Ovary (tissue), 7 donors: ENCODE measurements at regions not wholly inside any gene's neighbourhood (a gene's known extent, or its start where the extent isn't known, plus 50 kb on each side); places are given as distances from the start of the nearest gene placed in this dataset.

Source experiments
- DNase-seq, 5 donors: peaks; one replicate each; pipeline ENCODE4 v3.0.0-alpha.2; 2019 to 2020
- H3K27ac ChIP-seq, 2 donors: fragments of 200-600 bp; one replicate each; pipeline versions ENCODE4 v1.5.1 to v1.8.0; 2019 to 2022
- H3K27me3 ChIP-seq: fragments of 200-600 bp; one replicate; pipeline ENCODE4 v1.8.0; 2022
- H3K36me3 ChIP-seq: fragments of 200-600 bp; sonication (generic); one replicate; pipeline ENCODE4 v1.5.1; 2019
- H3K4me1 ChIP-seq: one replicate; pipeline ENCODE4 v1.8.1; 2013; ENCODE audit warnings: mild to moderate bottlenecking, moderate library complexity; ENCODE audit not compliant: insufficient read depth
- H3K4me3 ChIP-seq: fragments of 200-600 bp; sonication (generic); one replicate; pipeline ENCODE4 v1.5.1; 2017
- H3K9me3 ChIP-seq, 2 donors: fragments of 200-600 bp in 1 of 2; sonication (generic) in 1 of 2; one replicate each; pipeline versions ENCODE4 v1.5.1 to v1.8.1; 2013 to 2019; ENCODE audit warnings: mild to moderate bottlenecking in 1 of 2, moderate library complexity in 1 of 2
- EP300 ChIP-seq: sonication (generic); formaldehyde crosslinking; IDR thresholded peaks from one replicate; pipeline ENCODE4 v1.6.1; 2017; ENCODE audit warnings: antibody characterized with exemption
- POLR2A ChIP-seq: fragments of 450-650 bp; IDR thresholded peaks from one replicate; pipeline ENCODE4 v1.6.1; 2017; ENCODE audit warnings: antibody characterized with exemption, mild to moderate bottlenecking, moderate library complexity
- WGBS, 3 donors: extraction: QIAGEN DNeasy Blood & Tissue Kit in 1 of 3; methylation state at CpG; one replicate each; pipeline versions ENCODE4 v1.1.5 to v1.1.7; 2013 to 2017; 5-methylcytosine and 5-hydroxymethylcytosine counted together
- intact Hi-C, 4 donors: fragments of 100-400 bp; cut with DNase I; formaldehyde crosslinking; loops; one replicate each; pipeline versions ENCODE4 v1.11.0 to v1.15.1; 2022 to 2023
- TF ChIP-seq, protein P1 (sequence below), 3 donors: fragments of 450-650 bp in 2 of 3; fragments of 200-600 bp in 1 of 3; IDR thresholded peaks; one replicate each; pipeline versions ENCODE4 v1.5.1 to v1.8.0; 2016 to 2022; ENCODE audit warnings: antibody characterized with exemption in 3 of 3, mild to moderate bottlenecking in 1 of 3
- donor health status: DM: no; HTN: no; CAD: no; lungs with moderate emphysema.
- donor health status: DM: no; HTN: no; CAD: no.
- donor health status: Bipolar disorder and iron deficiency.
- donor health status: DM: no; HTN: no; CAD: no.
- donor health status: DM: yes; HTN: yes; CAD: no.

DNA sequence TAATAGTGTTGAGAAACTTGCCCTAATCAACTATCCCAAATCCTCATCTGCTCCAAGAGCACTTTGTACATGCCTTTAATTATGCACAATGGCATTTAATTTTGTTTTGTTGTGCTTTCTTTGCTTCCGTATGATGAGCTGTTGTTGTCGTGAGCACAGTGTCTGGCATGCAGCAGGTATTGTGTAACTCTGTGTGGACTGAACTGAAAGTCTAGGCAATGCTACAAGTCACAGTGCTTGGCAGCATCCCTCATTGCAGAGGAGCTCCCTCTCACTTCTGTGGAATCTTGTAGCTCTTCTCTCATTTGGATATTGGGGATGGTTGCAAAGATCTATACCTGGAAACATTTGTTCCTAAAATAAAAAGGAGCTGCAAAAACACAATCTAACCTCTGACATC, 502.2 kb upstream of the CA10 start:
- TF ChIP-seq, protein P1, sequence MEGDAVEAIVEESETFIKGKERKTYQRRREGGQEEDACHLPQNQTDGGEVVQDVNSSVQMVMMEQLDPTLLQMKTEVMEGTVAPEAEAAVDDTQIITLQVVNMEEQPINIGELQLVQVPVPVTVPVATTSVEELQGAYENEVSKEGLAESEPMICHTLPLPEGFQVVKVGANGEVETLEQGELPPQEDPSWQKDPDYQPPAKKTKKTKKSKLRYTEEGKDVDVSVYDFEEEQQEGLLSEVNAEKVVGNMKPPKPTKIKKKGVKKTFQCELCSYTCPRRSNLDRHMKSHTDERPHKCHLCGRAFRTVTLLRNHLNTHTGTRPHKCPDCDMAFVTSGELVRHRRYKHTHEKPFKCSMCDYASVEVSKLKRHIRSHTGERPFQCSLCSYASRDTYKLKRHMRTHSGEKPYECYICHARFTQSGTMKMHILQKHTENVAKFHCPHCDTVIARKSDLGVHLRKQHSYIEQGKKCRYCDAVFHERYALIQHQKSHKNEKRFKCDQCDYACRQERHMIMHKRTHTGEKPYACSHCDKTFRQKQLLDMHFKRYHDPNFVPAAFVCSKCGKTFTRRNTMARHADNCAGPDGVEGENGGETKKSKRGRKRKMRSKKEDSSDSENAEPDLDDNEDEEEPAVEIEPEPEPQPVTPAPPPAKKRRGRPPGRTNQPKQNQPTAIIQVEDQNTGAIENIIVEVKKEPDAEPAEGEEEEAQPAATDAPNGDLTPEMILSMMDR (IDR thresholded peaks at IDR 0.05), result no peak
- TF ChIP-seq EP300 (no peak), POLR2A (no peak)
- WGBS, 3 donors, result 48 to 72% (median 69%) methylated on average over 2 of the region's 2 CpGs
- no peaks in the 10 kb centered on the region for H3K4me1 ChIP-seq
- H3K36me3 ChIP-seq, result no peaks in the 10 kb centered on the region
- H3K4me3 ChIP-seq, result no peak overlapping the region
- no peak overlapping the region for H3K27ac ChIP-seq
- intact Hi-C loops, result no loop called here
- H3K27me3 ChIP-seq, result no peaks in the 10 kb centered on the region
- no peak for DNase-seq
- no peaks in the 10 kb centered on the region for H3K9me3 ChIP-seq

DNA sequence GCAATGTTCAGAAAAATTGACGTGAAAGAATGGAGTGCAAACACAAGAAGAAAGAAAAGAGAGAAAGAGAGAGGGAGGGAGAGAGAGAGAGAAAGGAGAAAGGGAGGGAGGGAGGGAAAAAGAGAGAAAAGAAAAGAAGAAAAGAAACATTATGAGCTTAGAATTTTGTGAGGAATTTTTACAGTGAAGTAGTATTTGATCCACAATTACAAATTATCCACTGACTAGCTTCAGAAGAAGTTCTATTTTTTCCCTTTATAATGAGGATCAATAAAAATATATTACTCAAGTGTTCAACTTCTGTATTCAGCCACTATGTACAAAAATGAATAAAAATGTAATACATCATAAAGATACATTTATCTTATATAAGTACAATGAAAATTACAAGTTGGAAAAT, 494.5 kb upstream of the CA10 start:
- intact Hi-C loops, result no loop called here
- H3K4me1 ChIP-seq, result no peaks in the 10 kb centered on the region
- no peak overlapping the region for H3K4me3 ChIP-seq
- WGBS, 3 donors, result 65 to 68% (median 68%) methylated on average over 1 of the region's 1 CpG
- H3K36me3 ChIP-seq, result no peaks in the 10 kb centered on the region
- no peak for DNase-seq
- no peaks in the 10 kb centered on the region for H3K9me3 ChIP-seq
- TF ChIP-seq EP300 (no peak), POLR2A (no peak)
- TF ChIP-seq, protein P1 (IDR thresholded peaks at IDR 0.05), result no peak
- no peak overlapping the region for H3K27ac ChIP-seq
- no peaks in the 10 kb centered on the region for H3K27me3 ChIP-seq

DNA sequence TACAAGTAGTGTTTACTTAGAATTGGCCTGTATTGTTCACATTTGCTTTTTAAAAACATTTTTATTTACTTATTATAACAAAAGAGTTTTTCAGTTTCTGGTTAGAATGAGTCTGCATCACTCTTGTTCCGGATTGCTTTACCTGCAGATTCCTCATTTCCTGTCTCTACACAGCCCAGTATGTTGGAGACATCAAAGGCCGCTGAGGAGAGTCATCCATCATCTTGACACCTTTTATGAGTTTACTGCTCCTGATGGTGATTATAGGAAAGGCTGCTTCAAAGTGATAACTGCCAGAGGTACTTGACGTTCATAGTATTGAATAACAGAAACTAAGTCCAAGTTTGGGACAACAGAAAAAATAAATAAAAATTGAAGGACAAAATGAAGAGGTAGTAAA, 490.5 kb upstream of the CA10 start:
- Histone ChIP-seq H3K27me3 (no peaks in the 10 kb centered on the region), H3K4me3 (no peak overlapping the region), H3K27ac (no peak overlapping the region), H3K4me1 (no peaks in the 10 kb centered on the region), H3K9me3 (no peaks in the 10 kb centered on the region), H3K36me3 (no peaks in the 10 kb centered on the region)
- TF ChIP-seq EP300 (no peak), POLR2A (no peak)
- TF ChIP-seq, protein P1 (IDR thresholded peaks at IDR 0.05), result no peak
- WGBS, 3 donors, result 5 to 16% (median 13%) methylated on average over 3 of the region's 3 CpGs
- intact Hi-C loops, result no loop called here
- no peak for DNase-seq

DNA sequence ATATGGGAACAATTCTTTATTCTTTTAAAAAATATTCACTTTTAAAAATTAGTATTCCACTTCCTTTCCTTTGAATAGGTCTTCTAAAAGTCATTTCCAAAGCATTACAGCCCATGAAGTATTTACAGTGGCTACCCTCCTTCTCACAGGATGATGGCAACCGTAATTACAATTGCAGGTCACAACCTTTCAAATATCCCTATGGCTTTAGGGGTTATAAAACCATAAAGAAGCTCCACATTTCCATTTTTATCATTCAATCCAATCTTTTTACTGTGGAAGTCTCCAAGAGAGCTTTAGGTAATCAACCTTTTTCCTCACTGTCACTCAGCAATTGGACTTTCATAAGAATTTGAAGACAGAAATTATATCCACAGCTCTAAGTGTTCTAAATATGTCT, 488.9 kb upstream of the CA10 start:
- intact Hi-C loops, result no loop called here
- no peak for DNase-seq
- WGBS, 3 donors, result 20 to 35% (median 28%) methylated on average over 1 of the region's 1 CpG

More for the DNA sequence above, 488.9 kb upstream of the CA10 start:
- no peak for TF ChIP-seq POLR2A
- TF ChIP-seq, protein P1 (IDR thresholded peaks at IDR 0.05), result no peak
- TF ChIP-seq EP300, result no peak
- H3K4me3 ChIP-seq, result no peak overlapping the region
- no peaks in the 10 kb centered on the region for H3K4me1 ChIP-seq
- H3K27ac ChIP-seq, result no peak overlapping the region
- H3K9me3 ChIP-seq, result no peaks in the 10 kb centered on the region
- no peaks in the 10 kb centered on the region for H3K27me3 ChIP-seq
- no peaks in the 10 kb centered on the region for H3K36me3 ChIP-seq
